ENCODE measurements at regions not wholly inside any gene's neighbourhood (a gene's known extent, or its start where the extent isn't known, plus 50 kb on each side); places are given as distances from the start of the nearest gene placed in this dataset.

GRCh38 chr5:110361471-110361870, 365.0 kb downstream of the TMEM232 start:
- no peak overlapping the region for H3K4me3 ChIP-seq (ENCODE audit: low read length)
- DNase-seq (ENCODE audit: low read depth, low spot score): no peak

GRCh38 chr5:110362261-110362660, 364.2 kb downstream of the TMEM232 start:
- H3K4me3 ChIP-seq (ENCODE audit: low read length): no peak overlapping the region
- DNase-seq (ENCODE audit: low read depth, low spot score): no peak

GRCh38 chr5:110366716-110367115, 359.8 kb downstream of the TMEM232 start:
- DNase-seq (ENCODE audit: low read depth, low spot score): no peak
- H3K4me3 ChIP-seq (ENCODE audit: low read length): no peak overlapping the region

All from Jurkat, Clone E6-1 (cell line).